CD4-positive, alpha-beta T cell (primary cell): ENCODE measurements at regions not wholly inside any gene's neighbourhood (a gene's known extent, or its start where the extent isn't known, plus 50 kb on each side); places are given as distances from the start of the nearest gene placed in this dataset.

Source experiments
- ATAC-seq: fragments of 200-7000 bp; cut with Tn5 transposase; one replicate; pipeline ENCODE4 v1.10.0; 2022; ENCODE audit warnings: mild to moderate bottlenecking; ENCODE audit not compliant: poor library complexity
- CTCF ChIA-PET: fragments of 350-600 bp; sonication (Branson Sonifier 250); formaldehyde crosslinking; loops from one replicate; lab custom pipeline; 2021; ENCODE audit warnings: antibody characterized with exemption, inconsistent platforms; lab: Charles Lee
- POLR2A ChIA-PET: fragments of 350-600 bp; sonication (Branson Sonifier 250); formaldehyde crosslinking; loops from one replicate; lab custom pipeline; 2021; ENCODE audit warnings: antibody characterized with exemption, inconsistent platforms; lab: Charles Lee
- DNase-seq, 14 experiments: peaks; one replicate each; pipeline ENCODE4 v3.0.0-alpha.2; 2013 to 2020; ENCODE audit warnings: mixed read lengths in 2 of 14
- H3K27ac ChIP-seq, 2 donors: one replicate each; pipeline versions ENCODE4 v1.5.1 to v1.7.0; 2013; ENCODE audit warnings: low read length in 2 of 2, low read depth in 1 of 2, mild to moderate bottlenecking in 1 of 2
- H3K27me3 ChIP-seq, 2 experiments: 1 replicate in 1 of 2; 2 replicates in 1 of 2; pipeline versions ENCODE4 v1.6.1 to v1.7.0; 2013; ENCODE audit warnings: low read length in 2 of 2, control low read depth in 1 of 2, mild to moderate bottlenecking in 1 of 2, moderate library complexity in 1 of 2; ENCODE audit not compliant: insufficient read depth in 2 of 2, control insufficient read depth in 1 of 2
- H3K36me3 ChIP-seq: one replicate; pipeline ENCODE4 v1.6.1; 2013; ENCODE audit warnings: low read length, control low read depth; ENCODE audit not compliant: insufficient read depth
- H3K4me1 ChIP-seq: one replicate; pipeline ENCODE4 v1.6.1; 2013; ENCODE audit warnings: low read length, control low read depth; ENCODE audit not compliant: insufficient read depth
- H3K4me3 ChIP-seq: one replicate; pipeline ENCODE4 v1.5.1; 2013; ENCODE audit warnings: mild to moderate bottlenecking, low read length, moderate library complexity
- H3K9me3 ChIP-seq, 2 experiments: 1 replicate in 1 of 2; 2 replicates in 1 of 2; pipeline versions ENCODE4 v1.6.1 to v1.7.0; 2013; ENCODE audit warnings: low read length in 2 of 2, mild to moderate bottlenecking in 2 of 2, control low read depth in 1 of 2, moderate library complexity in 1 of 2; ENCODE audit not compliant: control insufficient read depth in 1 of 2, insufficient read depth in 1 of 2
- H3K27ac Mint-ChIP-seq: one replicate; pipeline ENCODE4 v1.8.0; 2020; ENCODE audit warnings: mixed read lengths
- H3K27me3 Mint-ChIP-seq: one replicate; pipeline ENCODE4 v1.8.0; 2021; ENCODE audit warnings: mixed read lengths
- H3K36me3 Mint-ChIP-seq: one replicate; pipeline ENCODE4 v1.8.0; 2021; ENCODE audit warnings: low read depth, mixed read lengths
- H3K4me1 Mint-ChIP-seq: one replicate; pipeline ENCODE4 v1.8.0; 2021; ENCODE audit warnings: low read depth, mixed read lengths
- H3K4me3 Mint-ChIP-seq: one replicate; pipeline ENCODE4 v1.8.0; 2020; ENCODE audit warnings: mild to moderate bottlenecking, mixed read lengths
- H3K9me3 Mint-ChIP-seq: one replicate; pipeline ENCODE4 v1.8.0; 2020; ENCODE audit warnings: mixed read lengths
- intact Hi-C, 2 experiments: fragments of 100-400 bp; cut with DNase I in 1 of 2; cut with micrococcal nuclease in 1 of 2; formaldehyde crosslinking; loops; one replicate each; pipeline versions ENCODE4 v1.15.1 to v1.9.0; 2023 to 2025; cut with DNase I, micrococcal nuclease
- TF ChIP-seq, protein P1 (sequence below): fragments of 200-600 bp; IDR thresholded peaks from one replicate; pipeline ENCODE4 v1.8.0; 2022; ENCODE audit warnings: antibody characterized with exemption, mild to moderate bottlenecking

DNA sequence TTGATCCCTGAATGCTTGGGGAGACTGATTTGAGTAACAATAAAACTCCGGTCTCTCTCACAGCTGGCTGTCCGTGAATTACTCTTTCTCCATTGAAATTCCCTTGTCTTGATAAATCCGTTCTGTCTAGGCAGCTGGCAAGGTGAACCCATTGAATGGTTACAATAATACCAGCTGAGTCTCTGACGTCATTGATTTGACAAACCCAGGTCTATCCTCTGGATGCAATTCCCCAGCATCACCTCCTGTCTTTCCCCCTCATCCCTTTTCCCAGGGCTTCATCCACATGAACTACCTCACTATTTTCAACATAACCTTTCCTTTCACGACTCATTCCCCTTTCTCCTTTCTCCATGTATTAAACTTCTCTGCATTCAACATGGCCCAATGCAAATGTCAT is 98.7 kb upstream of the TMEM132C start:
- Histone ChIP-seq H3K4me1 (no peaks in the 10 kb centered on the region), H3K27ac (no peak overlapping the region), H3K27me3 (no peaks in the 10 kb centered on the region), H3K4me3 (no peak overlapping the region), H3K36me3 (no peaks in the 10 kb centered on the region), H3K9me3 (peaks cover 0 to 12% of the 10 kb centered on the region in 2 experiments)
- Mint-ChIP-seq H3K9me3 (peaks cover 2% of the 10 kb centered on the region), H3K27ac (no peak overlapping the region), H3K4me1 (no peaks in the 10 kb centered on the region), H3K36me3 (no peaks in the 10 kb centered on the region), H3K4me3 (no peak overlapping the region), H3K27me3 (no peaks in the 10 kb centered on the region)
- CTCF ChIA-PET: no interaction called here
- intact Hi-C loops: no loop called here
- DNase-seq: no peak
- TF ChIP-seq, protein P1, sequence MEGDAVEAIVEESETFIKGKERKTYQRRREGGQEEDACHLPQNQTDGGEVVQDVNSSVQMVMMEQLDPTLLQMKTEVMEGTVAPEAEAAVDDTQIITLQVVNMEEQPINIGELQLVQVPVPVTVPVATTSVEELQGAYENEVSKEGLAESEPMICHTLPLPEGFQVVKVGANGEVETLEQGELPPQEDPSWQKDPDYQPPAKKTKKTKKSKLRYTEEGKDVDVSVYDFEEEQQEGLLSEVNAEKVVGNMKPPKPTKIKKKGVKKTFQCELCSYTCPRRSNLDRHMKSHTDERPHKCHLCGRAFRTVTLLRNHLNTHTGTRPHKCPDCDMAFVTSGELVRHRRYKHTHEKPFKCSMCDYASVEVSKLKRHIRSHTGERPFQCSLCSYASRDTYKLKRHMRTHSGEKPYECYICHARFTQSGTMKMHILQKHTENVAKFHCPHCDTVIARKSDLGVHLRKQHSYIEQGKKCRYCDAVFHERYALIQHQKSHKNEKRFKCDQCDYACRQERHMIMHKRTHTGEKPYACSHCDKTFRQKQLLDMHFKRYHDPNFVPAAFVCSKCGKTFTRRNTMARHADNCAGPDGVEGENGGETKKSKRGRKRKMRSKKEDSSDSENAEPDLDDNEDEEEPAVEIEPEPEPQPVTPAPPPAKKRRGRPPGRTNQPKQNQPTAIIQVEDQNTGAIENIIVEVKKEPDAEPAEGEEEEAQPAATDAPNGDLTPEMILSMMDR: no peak
- no peak for ATAC-seq
- POLR2A ChIA-PET: no interaction called here

DNA sequence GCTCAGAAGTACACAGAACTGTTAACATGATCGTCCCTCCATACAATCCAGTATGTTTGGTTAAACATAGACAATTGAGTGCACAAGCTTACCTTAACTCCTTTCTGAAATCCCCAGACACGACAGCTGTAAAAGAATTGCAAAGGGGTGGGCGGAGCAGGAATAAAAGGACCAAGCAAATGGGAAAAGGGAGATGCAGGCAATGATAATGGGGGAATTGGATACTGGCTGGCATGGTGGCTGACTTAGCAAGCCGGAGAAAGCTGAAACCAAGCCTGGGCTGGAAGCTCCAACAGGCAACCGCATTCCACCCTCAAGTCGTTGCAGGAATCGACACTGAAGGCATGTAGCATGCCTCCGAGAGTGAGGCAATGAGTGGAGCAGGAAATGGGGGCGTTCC is 96.8 kb upstream of the TMEM132C start:
- H3K27ac ChIP-seq: no peak overlapping the region
- ATAC-seq (no peak), DNase-seq (no peak)
- ChIA-PET POLR2A (no interaction called here), CTCF (no interaction called here)
- H3K9me3 ChIP-seq: peaks cover 0 to 8% of the 10 kb centered on the region in 2 experiments
- TF ChIP-seq, protein P1: no peak
- H3K9me3 Mint-ChIP-seq: peaks cover 4% of the 10 kb centered on the region
- no peaks in the 10 kb centered on the region for H3K27me3 Mint-ChIP-seq
- H3K36me3 ChIP-seq: no peaks in the 10 kb centered on the region
- no peaks in the 10 kb centered on the region for H3K27me3 ChIP-seq
- no peaks in the 10 kb centered on the region for H3K4me1 ChIP-seq
- H3K4me3 ChIP-seq: no peak overlapping the region
- intact Hi-C loops: no loop called here
- no peaks in the 10 kb centered on the region for H3K36me3 Mint-ChIP-seq
- no peaks in the 10 kb centered on the region for H3K4me1 Mint-ChIP-seq
- H3K27ac Mint-ChIP-seq: no peak overlapping the region
- no peak overlapping the region for H3K4me3 Mint-ChIP-seq

DNA sequence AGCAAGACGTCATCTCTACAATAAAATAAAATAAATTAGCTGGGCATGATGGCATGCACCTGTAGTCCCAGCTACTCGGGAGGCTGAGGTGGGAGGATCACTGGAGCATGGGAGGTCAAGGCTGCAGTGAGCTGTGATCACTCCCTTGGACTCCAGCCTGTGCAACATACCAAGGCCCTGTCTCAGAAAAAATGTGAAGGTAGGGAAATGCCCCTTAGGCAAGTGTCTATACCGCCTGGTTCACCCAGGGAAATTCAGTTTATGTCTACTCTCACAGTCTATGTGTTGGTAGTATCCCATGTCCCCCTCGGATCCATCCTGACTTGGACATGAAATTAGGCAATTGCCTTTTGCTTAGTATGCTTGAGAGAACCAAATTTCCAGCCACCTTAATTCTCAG is 88.4 kb upstream of the TMEM132C start:
- H3K36me3 ChIP-seq: no peaks in the 10 kb centered on the region
- peaks cover 13% of the 10 kb centered on the region for H3K9me3 Mint-ChIP-seq
- ATAC-seq (no peak), DNase-seq (no peak)
- H3K4me1 Mint-ChIP-seq: no peaks in the 10 kb centered on the region
- intact Hi-C loops: no loop called here
- H3K36me3 Mint-ChIP-seq: no peaks in the 10 kb centered on the region
- no peak overlapping the region for H3K27ac ChIP-seq
- H3K9me3 ChIP-seq: no peaks in the 10 kb centered on the region
- TF ChIP-seq, protein P1: no peak
- H3K27me3 ChIP-seq: no peaks in the 10 kb centered on the region
- no peak overlapping the region for H3K4me3 ChIP-seq
- no peaks in the 10 kb centered on the region for H3K4me1 ChIP-seq
- H3K27me3 Mint-ChIP-seq: no peaks in the 10 kb centered on the region
- H3K27ac Mint-ChIP-seq: no peak overlapping the region
- CTCF ChIA-PET: no interaction called here
- POLR2A ChIA-PET: no interaction called here
- H3K4me3 Mint-ChIP-seq: no peak overlapping the region
